Stimulated activated CD4-positive, alpha-beta T cell treated with anti-CD3 and anti-CD28 coated beads, TNF-alpha, amount 100 ng/mL, for 24 hours (primary cell): ENCODE measurements at regions not wholly inside any gene's neighbourhood (a gene's known extent, or its start where the extent isn't known, plus 50 kb on each side); places are given as distances from the start of the nearest gene placed in this dataset.

Source experiments
- DNase-seq, 3 experiments: peaks; one replicate each; pipeline ENCODE4 v3.0.0-alpha.2; 2020; ENCODE audit warnings: low read depth in 3 of 3

DNA sequence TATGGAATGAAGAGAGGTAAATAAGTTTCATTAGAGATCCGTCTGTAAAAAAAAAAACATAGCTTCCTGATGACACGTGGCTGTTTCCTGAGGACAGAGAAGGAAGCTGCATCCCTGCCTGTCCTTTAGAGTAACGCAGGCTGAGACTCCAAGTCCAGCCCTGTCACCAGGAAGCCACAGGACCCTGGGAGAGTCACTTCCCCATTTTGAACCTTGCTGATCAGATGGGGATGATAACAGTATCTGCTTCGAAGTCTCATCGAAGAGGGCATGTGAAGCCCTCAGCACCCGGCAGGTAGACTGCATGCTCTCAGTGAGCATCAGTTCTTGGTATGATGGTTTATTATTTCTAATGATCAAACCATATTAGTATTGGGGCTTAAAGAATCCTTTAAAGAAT, 139.1 kb upstream of the KCNG1 start:
- DNase-seq, result no peak

- DNase-seq, result no peak
Observed at GRCh38 chr20:51160821-51161220, 137.9 kb upstream of the KCNG1 start.

- DNase-seq, result no peak
Observed at GRCh38 chr20:51159981-51160380, 137.1 kb upstream of the KCNG1 start.

- DNase-seq, result no peak
Observed at GRCh38 chr20:51159303-51159702, 136.4 kb upstream of the KCNG1 start.

- DNase-seq, result no peak
Observed at GRCh38 chr20:51158226-51158625, 135.3 kb upstream of the KCNG1 start.

DNA sequence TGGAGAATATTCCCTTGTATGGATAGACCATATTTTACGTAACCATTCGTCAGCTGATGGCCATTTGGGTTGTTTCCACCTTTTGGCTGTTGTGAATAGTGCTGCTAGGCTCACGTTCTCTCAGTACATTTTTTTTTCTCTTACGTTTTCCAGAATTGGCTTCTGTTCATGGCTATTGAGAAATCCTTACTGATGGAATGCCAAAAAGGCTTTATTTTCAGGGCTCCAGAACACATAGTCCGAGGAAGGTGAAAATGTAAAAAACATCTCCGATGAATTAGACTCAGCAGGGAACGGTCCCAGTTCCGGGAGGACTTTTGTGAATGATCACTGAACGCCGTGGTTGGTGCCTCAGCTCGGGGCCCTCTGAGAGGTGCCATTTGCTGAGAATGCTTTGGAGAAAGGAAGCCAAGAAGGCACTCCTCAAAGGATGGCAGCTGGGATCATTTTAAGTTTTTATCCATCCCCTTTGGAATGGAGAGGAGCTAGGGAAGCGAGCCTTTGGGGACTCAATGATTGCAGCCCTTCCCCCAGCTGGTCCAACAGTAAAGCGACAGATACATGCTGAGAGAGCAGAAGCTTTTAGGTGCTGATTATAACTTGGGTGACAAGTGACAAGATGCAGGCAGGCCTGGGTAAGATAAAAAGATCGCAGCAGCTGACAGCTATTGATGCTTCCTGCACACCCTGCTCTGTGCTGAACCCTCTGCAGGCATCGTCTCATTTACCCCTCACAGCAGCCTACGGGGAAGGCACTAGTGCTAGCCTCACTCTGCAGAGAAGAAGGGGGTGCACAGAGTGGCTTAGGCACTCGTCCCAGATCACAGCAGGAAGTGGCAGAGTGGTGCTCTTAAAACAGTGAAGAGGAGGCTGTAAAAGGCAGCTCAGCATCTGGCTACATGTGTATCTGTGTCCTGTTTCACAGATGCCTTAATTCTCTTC, 133.4 kb upstream of the KCNG1 start:
- no peak for DNase-seq

- DNase-seq, result no peak
Observed at GRCh38 chr20:51154708-51155690, 132.1 kb upstream of the KCNG1 start.

DNA sequence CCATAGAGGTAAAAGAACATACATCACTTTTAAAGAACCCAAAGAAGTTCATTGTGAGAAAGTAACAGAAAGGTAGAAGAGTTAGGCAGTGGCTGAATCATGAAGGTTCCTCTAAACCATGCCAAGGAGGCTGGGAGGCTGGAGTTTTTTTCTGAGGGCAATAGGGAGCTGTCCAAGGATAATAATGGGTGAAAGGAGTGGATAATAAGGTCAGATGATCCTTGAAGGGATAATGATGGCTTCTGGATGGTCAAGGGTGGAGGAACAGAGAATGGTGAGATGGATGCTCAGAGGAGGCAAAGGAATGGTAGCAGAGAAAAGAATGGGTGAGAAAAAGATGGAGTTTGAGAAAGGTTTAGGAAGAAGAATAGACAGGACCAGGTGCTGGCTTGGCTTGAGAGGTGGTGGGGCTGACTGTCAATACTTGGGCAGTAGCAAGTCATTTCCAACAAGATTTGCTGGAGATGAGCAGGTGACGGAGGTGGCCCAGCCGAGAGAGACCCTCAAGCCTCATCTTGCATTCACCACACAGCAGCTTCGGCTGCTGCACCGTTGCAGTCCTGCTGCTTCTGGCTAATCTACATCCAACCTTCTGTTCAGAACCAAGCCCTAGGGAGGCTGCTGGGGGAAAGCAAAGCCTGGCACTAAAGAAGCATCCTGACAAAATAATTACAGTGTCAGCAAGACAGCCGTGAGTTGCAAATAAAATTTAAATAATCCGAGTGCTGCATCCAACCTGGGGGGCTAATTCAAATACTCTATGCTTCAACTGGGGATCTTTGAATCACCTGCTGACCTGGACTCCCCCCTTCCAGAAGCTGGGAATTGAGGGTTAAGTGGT, 131.2 kb upstream of the KCNG1 start:
- DNase-seq, result no peak

DNA sequence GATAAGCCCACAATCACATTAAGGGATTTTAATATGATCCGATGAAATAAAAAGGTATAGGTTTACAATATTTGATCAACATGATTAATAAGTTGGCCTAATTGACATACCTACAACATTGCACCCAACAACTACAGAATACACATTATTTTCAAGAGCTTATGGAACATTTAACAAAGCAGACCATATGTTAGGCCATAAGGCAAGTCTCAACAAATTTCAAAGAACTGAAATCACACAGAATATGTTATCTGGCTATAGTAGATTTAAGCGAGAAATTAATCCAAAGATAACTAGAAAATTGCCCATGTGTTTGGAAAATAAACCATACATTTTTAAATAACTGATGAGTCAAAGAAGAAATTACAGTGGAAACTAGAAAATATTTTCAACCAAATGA, 126.0 kb upstream of the KCNG1 start:
- no peak for DNase-seq

DNA sequence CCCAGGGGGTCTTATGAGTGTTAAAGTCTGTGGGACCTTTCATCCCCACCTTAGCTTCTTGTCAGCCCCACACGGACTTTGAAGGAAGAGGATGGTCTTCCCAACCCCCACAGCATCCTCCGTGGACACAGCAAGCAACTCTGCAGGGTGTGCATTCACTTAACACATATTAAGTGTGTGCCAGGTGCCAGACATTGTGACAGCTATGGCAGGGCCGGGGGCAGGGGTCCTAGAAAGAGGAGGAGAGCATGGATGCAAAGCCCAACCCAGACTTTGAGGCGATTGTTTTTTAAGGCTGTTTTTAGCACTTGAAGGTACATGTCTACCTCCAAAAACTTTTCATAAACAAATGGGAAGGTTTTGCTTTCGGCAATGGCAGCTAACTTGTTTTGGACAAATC, 121.6 kb upstream of the KCNG1 start:
- DNase-seq, result no peak

- no peak for DNase-seq
Observed at GRCh38 chr20:51143652-51144051, 120.7 kb upstream of the KCNG1 start.

- no peak for DNase-seq
Observed at GRCh38 chr20:51142448-51142847, 119.5 kb upstream of the KCNG1 start.

DNA sequence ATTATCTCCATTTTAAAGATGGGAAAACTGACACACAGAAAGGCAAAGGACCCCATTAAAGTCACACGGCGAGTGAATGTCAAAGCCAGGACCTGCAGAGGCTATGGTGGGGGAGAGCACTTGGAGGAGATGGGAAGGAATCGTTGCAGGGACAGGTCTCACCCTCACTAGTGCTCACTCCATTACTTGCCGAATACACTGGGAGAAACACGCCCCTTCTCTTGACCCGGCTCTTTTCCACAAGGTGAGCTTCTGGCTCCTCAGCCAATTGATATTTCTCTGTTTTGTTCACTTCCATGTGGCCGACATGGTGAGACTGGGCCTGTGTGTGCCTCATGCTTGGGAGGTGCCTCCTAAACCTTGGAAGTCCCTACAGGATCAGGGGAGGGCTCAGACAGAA, 117.8 kb upstream of the KCNG1 start:
- no peak for DNase-seq

DNA sequence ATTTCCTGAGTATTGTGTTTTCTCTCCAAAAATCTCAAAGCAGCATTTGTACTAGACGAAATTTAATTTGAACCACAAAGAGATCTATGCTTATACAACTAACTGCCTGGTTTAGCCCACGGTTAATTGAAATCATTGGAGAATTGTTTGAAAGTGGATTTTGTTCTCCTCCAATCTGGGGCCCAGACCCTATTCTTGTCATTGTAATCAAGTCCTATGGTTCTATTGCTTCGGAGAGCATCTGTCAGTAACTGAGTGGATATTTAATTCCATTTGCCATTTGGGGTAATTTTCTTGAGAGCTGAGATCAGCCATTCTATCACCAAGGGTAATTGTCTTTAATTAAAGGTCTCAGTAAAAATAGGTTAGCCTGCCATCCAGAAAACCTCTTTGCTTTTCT, 117.0 kb upstream of the KCNG1 start:
- no peak for DNase-seq

DNA sequence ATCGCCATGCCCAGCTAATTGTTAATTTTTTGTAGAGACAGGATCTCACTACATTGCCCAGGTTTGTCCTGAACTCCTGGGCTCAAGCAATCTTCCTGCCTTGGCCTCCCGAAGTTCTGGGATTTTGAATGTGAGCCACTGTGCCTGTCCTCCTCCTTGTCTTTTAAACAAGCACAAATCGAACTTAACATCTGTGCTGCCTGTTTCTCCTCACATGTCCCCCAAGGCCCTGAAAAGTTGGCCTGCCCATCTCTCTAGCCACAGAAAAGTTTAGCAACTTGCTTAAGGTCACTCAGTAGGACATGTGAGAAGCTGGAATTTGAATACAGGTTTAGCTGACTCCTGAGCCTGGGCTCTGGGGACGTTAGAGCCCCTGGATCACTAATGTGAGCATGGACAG, 115.7 kb upstream of the KCNG1 start:
- no peak for DNase-seq

DNA sequence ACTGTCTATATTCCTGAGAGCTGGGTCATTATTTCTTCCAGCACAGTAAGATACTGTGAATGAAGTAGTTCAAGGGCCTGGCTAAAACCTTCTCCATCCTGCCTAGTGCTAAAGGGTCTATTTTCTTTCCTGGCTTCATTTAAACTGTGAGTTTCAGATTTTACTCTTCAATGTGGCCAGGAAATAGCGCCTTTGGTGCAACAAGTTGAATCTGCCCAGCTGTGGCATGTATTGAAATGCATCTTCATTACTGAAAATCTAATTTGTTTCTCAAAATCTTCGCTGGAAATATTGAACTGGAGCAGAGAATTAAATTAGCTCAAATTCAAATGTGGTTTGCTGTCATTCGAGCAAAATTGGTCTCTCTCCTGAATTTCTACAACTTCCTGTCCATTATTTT, 114.6 kb upstream of the KCNG1 start:
- no peak for DNase-seq

GRCh38 chr20:51135926-51136715, 113.2 kb upstream of the KCNG1 start:
- DNase-seq, result no peak

GRCh38 chr20:51134405-51134804, 111.5 kb upstream of the KCNG1 start:
- no peak for DNase-seq

DNA sequence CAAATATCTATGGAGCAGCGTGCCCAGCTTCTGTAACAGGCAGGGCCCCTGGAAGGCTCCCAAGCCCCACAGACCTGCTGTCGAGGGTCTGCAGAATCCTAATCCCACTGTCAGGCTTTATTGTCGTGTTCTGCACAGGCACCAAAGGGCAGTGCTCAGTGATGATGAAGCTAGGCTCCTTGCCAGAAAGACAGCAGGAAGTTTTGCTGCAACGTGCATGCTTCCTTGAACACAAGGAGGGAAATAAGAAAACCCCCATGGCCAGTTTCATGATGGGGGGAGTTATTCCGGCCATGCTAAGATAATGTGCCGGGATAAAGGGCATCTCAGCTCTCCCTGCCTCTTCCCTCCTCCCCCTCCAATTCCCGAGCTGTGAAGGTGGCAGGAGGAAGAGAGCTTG, 109.4 kb upstream of the KCNG1 start:
- no peak for DNase-seq

DNA sequence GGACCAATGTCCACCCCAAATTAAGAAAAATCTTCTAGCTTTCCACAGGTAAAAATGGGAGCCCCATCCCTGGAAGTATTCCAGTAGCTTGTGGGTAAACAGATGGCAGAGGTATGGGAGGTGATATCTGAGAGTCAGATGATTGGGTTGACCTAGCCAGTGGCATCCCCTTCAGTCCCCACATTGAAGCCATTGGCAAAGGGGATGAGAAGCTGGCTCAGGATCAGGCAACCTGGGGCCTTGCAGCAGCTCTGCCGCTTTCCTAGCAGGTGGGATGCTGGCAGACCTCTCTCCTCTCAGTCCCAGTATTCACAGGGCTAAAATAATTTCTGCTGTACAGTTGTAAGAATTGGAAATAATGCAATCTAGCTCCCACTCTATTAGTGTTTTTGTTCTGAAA, 108.9 kb upstream of the KCNG1 start:
- DNase-seq, result no peak
